ENCODE measurements at regions not wholly inside any gene's neighbourhood (a gene's known extent, or its start where the extent isn't known, plus 50 kb on each side); places are given as distances from the start of the nearest gene placed in this dataset.

DNA sequence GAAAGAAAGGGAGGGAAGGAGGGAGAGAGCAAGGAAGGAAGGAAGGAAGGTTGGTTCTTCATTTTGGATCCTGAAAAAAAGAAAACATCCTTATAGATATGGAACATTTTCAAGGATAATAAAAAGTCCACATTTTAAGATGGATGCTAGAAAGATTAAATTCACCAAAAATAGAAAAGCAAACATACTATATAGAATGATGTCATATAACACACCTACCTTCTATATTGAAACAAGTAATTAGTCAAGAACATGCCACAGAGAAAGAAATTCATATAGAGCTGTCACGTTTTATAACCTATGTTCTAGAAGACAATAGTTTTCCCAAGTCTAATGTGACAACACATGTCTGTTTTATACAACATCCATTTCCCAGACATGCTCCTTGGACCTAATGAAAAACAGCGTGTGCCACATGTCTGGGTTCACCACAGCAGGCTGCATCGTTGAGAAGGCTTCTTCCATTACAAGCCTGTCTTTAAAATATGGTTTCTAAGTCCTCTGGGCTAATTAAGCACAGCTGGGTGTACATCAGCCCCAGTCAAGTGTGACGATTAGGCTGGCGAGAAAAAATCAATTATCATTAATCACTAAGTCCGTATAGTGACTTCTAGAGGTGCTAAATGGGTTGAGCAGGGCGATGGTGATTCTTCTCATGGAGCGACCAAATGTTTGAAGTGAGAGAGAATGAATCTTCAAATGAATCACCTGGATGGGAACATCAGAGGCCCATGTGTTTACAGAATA is 301.8 kb downstream of the TLE1 start:
- Histone ChIP-seq H3K79me2 (no peaks in the 10 kb centered on the region), H3K4me2 (no peak overlapping the region), H3K27ac (no peak overlapping the region), H2AFZ (no peak overlapping the region), H3K27me3 (no peaks in the 10 kb centered on the region), H3K4me3 (no peak overlapping the region), H3K9me3 (ENCODE audit: low read depth) (no peaks in the 10 kb centered on the region), H4K20me1 (ENCODE audit: insufficient read depth, poor library complexity, severe bottlenecking) (no peaks in the 10 kb centered on the region), H3K9me2 (replicated peaks; ENCODE audit: insufficient read depth) (no peaks in the 10 kb centered on the region), H3K36me3 (replicated peaks; ENCODE audit: insufficient read depth, low read depth) (no peaks in the 10 kb centered on the region), H3K4me1 (ENCODE audit: insufficient read depth) (no peaks in the 10 kb centered on the region)
- 84% methylated on average over 8 of the region's 8 CpGs for WGBS (ENCODE audit: low lambda C conversion rate, missing lambda C conversion rate)
- TF ChIP-seq EZH2phosphoT487 (IDR thresholded peaks at IDR 0.05; ENCODE audit: low read depth, severe bottlenecking, unreplicated experiment) (no peak), EZH2 (IDR thresholded peaks at IDR 0.05; ENCODE audit: borderline replicate concordance) (no peak)
- TF ChIP-seq, protein P1, sequence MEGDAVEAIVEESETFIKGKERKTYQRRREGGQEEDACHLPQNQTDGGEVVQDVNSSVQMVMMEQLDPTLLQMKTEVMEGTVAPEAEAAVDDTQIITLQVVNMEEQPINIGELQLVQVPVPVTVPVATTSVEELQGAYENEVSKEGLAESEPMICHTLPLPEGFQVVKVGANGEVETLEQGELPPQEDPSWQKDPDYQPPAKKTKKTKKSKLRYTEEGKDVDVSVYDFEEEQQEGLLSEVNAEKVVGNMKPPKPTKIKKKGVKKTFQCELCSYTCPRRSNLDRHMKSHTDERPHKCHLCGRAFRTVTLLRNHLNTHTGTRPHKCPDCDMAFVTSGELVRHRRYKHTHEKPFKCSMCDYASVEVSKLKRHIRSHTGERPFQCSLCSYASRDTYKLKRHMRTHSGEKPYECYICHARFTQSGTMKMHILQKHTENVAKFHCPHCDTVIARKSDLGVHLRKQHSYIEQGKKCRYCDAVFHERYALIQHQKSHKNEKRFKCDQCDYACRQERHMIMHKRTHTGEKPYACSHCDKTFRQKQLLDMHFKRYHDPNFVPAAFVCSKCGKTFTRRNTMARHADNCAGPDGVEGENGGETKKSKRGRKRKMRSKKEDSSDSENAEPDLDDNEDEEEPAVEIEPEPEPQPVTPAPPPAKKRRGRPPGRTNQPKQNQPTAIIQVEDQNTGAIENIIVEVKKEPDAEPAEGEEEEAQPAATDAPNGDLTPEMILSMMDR (IDR thresholded peaks at IDR 0.05; ENCODE audit: poor library complexity): no peak
- DNase-seq (ENCODE audit: low spot score): no peak

DNA sequence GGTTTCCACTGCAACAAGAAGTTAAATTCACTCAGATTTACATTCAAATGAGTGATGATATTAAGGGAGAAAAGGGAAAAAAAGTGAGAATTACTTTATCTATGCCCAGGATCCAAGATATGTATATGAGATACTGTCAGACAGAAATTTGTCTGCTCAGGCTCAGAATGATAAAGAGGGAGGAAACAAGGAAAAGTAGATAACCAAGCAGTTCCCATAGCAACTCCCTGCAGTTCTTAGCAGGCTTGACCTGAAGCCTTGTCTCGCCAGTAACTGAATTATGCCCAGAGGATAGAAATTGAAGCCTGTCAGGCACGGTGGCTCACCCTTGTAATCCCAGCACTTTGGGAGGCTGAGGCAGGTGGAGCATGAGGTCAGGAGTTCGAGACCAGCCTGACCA is 304.4 kb downstream of the TLE1 start:
- Histone ChIP-seq H3K27me3 (no peaks in the 10 kb centered on the region), H3K4me2 (no peak overlapping the region), H2AFZ (no peak overlapping the region), H3K79me2 (no peaks in the 10 kb centered on the region), H3K36me3 (replicated peaks; ENCODE audit: insufficient read depth, low read depth) (no peaks in the 10 kb centered on the region), H3K9me3 (ENCODE audit: low read depth) (no peaks in the 10 kb centered on the region), H4K20me1 (ENCODE audit: insufficient read depth, poor library complexity, severe bottlenecking) (no peaks in the 10 kb centered on the region), H3K4me1 (ENCODE audit: insufficient read depth) (no peaks in the 10 kb centered on the region), H3K27ac (no peak overlapping the region), H3K9me2 (replicated peaks; ENCODE audit: insufficient read depth) (no peaks in the 10 kb centered on the region), H3K4me3 (no peak overlapping the region)
- TF ChIP-seq, protein P1 (IDR thresholded peaks at IDR 0.05; ENCODE audit: poor library complexity): no peak
- TF ChIP-seq EZH2phosphoT487 (IDR thresholded peaks at IDR 0.05; ENCODE audit: low read depth, severe bottlenecking, unreplicated experiment) (no peak), EZH2 (IDR thresholded peaks at IDR 0.05; ENCODE audit: borderline replicate concordance) (no peak)
- 58% methylated on average over 3 of the region's 3 CpGs for WGBS (ENCODE audit: low lambda C conversion rate, missing lambda C conversion rate)
- DNase-seq (ENCODE audit: low spot score): no peak

DNA sequence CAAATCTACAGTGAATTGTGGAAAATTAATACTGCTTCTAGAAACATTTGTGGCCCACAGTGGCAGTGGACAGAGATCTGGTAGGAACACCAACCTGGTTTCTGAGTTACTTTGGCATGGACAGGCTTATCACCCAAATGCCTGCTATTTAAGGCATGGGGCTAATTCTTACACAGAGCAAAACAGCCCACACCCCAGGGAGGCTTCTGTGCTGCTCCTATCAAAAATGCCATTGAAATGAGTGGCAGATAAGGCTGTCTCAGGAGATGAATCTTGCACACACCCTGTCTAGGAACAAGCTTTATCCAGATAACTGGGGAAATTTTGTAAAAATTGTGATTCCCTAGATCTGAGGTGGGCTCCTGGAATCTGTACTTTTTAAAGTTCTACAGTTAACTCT is 307.1 kb downstream of the TLE1 start:
- no peaks in the 10 kb centered on the region for H3K27me3 ChIP-seq
- H3K4me1 ChIP-seq (ENCODE audit: insufficient read depth): no peaks in the 10 kb centered on the region
- H4K20me1 ChIP-seq (ENCODE audit: insufficient read depth, poor library complexity, severe bottlenecking): no peaks in the 10 kb centered on the region
- no peak for TF ChIP-seq EZH2 (IDR thresholded peaks at IDR 0.05; ENCODE audit: borderline replicate concordance)
- TF ChIP-seq, protein P1 (IDR thresholded peaks at IDR 0.05; ENCODE audit: poor library complexity): no peak
- no peak for TF ChIP-seq EZH2phosphoT487 (IDR thresholded peaks at IDR 0.05; ENCODE audit: low read depth, severe bottlenecking, unreplicated experiment)
- H3K4me2 ChIP-seq: no peak overlapping the region
- no peak overlapping the region for H2AFZ ChIP-seq
- no peaks in the 10 kb centered on the region for H3K9me3 ChIP-seq (ENCODE audit: low read depth)
- H3K4me3 ChIP-seq: no peak overlapping the region
- no peaks in the 10 kb centered on the region for H3K79me2 ChIP-seq
- H3K36me3 ChIP-seq (replicated peaks; ENCODE audit: insufficient read depth, low read depth): no peaks in the 10 kb centered on the region
- H3K9me2 ChIP-seq (replicated peaks; ENCODE audit: insufficient read depth): no peaks in the 10 kb centered on the region
- no peak for DNase-seq (ENCODE audit: low spot score)
- H3K27ac ChIP-seq: no peak overlapping the region

Measured in hepatocyte (in vitro differentiated cells).